Hepatocyte (in vitro differentiated cells): ENCODE measurements at regions not wholly inside any gene's neighbourhood (a gene's known extent, or its start where the extent isn't known, plus 50 kb on each side); places are given as distances from the start of the nearest gene placed in this dataset.

Experiments used
- EZH2 ChIP-seq: fragments of 200-600 bp; sonication (generic); IDR thresholded peaks from 2 replicates; pipeline ENCODE4 v1.6.1; 2016; ENCODE audit warnings: antibody characterized with exemption, mild to moderate bottlenecking, borderline replicate concordance
- EZH2phosphoT487 ChIP-seq: fragments of 200-600 bp; sonication (generic); IDR thresholded peaks from one replicate; pipeline ENCODE4 v1.6.1; 2018; ENCODE audit warnings: antibody characterized with exemption, mild to moderate bottlenecking, low read depth, moderate library complexity; ENCODE audit not compliant: unreplicated experiment, severe bottlenecking
- TF ChIP-seq, protein P1 (sequence below): fragments of 200-600 bp; sonication (generic); IDR thresholded peaks from 2 replicates; pipeline ENCODE4 v1.5.1; 2016; ENCODE audit warnings: antibody characterized with exemption, mild to moderate bottlenecking; ENCODE audit not compliant: poor library complexity

- TF ChIP-seq, protein P1, sequence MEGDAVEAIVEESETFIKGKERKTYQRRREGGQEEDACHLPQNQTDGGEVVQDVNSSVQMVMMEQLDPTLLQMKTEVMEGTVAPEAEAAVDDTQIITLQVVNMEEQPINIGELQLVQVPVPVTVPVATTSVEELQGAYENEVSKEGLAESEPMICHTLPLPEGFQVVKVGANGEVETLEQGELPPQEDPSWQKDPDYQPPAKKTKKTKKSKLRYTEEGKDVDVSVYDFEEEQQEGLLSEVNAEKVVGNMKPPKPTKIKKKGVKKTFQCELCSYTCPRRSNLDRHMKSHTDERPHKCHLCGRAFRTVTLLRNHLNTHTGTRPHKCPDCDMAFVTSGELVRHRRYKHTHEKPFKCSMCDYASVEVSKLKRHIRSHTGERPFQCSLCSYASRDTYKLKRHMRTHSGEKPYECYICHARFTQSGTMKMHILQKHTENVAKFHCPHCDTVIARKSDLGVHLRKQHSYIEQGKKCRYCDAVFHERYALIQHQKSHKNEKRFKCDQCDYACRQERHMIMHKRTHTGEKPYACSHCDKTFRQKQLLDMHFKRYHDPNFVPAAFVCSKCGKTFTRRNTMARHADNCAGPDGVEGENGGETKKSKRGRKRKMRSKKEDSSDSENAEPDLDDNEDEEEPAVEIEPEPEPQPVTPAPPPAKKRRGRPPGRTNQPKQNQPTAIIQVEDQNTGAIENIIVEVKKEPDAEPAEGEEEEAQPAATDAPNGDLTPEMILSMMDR = no peak
- TF ChIP-seq EZH2phosphoT487 (no peak), EZH2 (no peak)
Observed at GRCh38 chr2:133948610-133949290, 305.1 kb upstream of the MGAT5 start.
